GM18868 (cell line): ENCODE measurements at regions not wholly inside any gene's neighbourhood (a gene's known extent, or its start where the extent isn't known, plus 50 kb on each side); places are given as distances from the start of the nearest gene placed in this dataset.
A peak's percentile ranks its signal among the peaks of the same experiment; 100 is the strongest.

Experiments used
- ATAC-seq: cut with Tn5 transposase; IDR thresholded peaks from one replicate; pipeline ENCODE4 v1.9.1; 2021; ENCODE audit warnings: mild to moderate bottlenecking, moderate library complexity; ENCODE audit not compliant: unreplicated experiment

- no peak for ATAC-seq
These were observed 89.6 kb upstream of the HNRNPU start for GRCh38 chr1:244953901-244954300.

DNA sequence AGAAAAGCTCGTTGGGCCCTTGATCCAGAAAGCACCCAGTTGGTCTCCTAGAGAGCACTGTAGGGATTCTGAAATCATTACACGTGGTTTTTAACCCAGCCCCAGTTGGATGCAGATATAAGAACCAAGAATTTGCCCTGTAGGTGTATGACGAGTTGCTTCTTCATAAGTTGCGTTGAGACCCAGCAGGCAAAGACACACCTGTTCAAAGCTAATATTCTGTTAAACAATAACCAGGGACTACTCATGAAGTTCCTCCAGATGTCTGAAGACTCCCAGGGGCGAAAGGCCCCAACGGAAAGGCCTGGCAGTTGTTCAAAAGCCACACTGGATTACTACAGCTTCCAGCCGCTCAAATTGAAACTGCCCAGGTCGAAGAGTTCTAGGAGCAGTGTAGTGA, 88.6 kb upstream of the HNRNPU start:
- peak; percentile 42 for ATAC-seq

GRCh38 chr1:244952280-244952933, 88.1 kb upstream of the HNRNPU start:
- ATAC-seq: peak; percentile 19

GRCh38 chr1:244948416-244948815, 84.1 kb upstream of the HNRNPU start:
- ATAC-seq: no peak

DNA sequence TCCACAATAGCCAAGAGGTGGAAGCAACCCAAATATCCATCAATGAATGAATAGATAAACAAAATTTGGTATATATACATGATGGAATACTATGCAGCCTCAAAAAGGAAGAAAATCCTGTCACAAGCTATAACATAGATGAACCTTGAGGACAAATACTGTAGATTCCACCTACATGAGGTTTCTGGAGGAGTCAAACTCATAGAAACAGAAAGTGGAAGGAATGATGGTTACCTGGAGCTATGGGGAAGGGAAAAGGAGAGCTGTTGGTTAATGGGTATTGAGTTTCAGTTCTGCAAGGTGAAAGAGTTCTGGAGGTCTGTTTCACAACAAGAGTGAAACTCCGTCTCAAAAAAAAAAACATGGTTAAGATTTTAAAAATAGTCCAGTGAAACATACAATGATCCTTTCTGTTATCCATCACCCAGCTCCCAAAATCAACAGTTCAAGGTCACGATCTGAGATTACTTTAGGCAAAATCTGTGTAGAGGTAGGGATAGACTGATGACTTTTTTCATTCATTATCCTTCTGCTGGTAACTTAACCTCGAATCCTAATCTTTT, 80.8 kb upstream of the HNRNPU start:
- ATAC-seq: peak; percentile 72

- peak; percentile 84 for ATAC-seq
These were observed 76.8 kb upstream of the HNRNPU start for GRCh38 chr1:244941121-244941520.

- ATAC-seq: no peak
These were observed 72.8 kb upstream of the HNRNPU start for GRCh38 chr1:244937099-244937498.

- peak; percentile 69 for ATAC-seq
These were observed 56.8 kb upstream of the HNRNPU start for GRCh38 chr1:244920911-244921761.

GRCh38 chr1:244919320-244920282, 55.3 kb upstream of the HNRNPU start:
- ATAC-seq: no peak

DNA sequence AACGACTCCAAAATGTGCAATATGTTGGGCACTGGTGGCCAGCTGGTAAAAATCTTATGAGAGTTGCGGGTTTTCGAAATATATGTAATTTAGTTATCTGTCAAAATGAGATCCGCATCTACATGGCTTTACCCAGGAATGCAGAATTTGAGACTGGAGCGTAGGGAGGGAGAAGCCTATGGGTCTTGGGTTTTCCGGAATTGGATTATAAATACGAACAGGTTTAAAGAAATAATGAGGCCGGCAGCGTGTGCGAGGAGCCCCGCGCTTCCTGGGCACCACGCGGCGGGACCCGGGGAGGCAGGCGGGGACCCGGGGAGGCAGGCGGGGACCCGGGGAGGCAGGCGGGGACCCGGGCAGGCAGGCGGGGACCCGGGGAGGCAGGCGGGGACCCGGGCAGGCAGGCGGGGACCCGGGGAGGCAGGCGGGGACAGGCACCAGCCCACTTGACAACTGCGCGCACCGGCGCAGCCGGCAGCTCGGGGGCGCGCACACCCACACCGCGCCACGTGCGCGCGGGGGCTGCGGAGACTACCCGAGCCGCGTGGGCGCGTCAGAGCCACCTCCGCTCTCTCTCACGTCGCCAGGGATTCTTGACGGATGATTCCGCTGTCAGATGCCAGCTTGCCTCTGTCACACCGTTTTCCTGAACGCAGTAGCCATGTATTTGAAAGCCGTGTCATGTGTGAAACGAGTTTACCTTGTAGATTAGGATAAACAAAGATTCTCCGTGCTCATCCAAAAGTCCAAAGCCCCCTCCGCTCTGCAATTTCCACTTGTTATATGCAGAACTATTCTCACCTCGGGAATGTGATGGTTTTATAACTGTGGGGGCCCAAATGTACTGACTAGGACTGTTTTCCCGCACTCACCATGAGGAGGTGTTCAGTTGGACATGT, 54.3 kb upstream of the HNRNPU start:
- peak; percentile 56 for ATAC-seq

DNA sequence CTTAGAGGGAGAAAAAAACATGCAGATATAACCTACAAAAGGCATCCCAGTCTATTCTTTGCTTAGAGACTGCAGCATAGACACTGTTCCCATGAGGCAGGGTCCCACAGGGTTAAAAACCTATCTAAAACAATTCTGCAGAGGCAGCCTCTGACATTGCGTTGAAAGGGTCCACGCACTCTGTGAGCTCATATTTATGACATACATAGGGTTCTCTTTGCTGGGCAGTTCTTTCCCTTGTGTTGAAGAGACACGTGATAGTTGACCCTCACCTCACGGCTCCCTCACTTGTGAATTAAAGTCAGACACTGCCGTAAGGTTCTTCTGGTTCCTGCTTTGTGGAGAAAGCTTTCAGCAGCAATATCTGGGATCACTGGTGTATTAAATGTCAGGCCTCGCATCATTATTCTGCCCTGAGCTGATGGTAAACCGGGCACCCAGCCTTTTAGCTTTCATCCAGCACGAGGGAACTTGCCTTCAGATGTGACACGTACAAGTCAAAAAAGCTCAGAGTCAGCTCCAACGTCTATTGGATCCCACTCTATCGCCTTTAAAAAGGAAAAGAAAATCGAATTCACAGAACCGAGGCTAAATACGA, 52.8 kb upstream of the HNRNPU start:
- ATAC-seq: no peak

- ATAC-seq: no peak
These were observed 51.4 kb upstream of the HNRNPU start for GRCh38 chr1:244915736-244916135.

- ATAC-seq: no peak
These were observed 50.4 kb upstream of the HNRNPU start for GRCh38 chr1:244914761-244915160.
